Heart left ventricle (tissue), 13 donors: ENCODE measurements at regions not wholly inside any gene's neighbourhood (a gene's known extent, or its start where the extent isn't known, plus 50 kb on each side); places are given as distances from the start of the nearest gene placed in this dataset.

Source experiments
- POLR2A ChIP-seq, 2 donors: fragments of 450-650 bp; IDR thresholded peaks; one replicate each; pipeline ENCODE4 v1.6.1; 2017; ENCODE audit warnings: antibody characterized with exemption in 2 of 2, mild to moderate bottlenecking in 2 of 2, moderate library complexity in 2 of 2
- TF ChIP-seq, protein P1 (sequence below), 12 donors: fragments of 200-600 bp; sonication (generic) in 4 of 12; IDR thresholded peaks; one replicate each; pipeline versions ENCODE4 v1.5.0 to v1.8.0; 2018 to 2022; ENCODE audit warnings: antibody characterized with exemption in 12 of 12, mild to moderate bottlenecking in 5 of 12
- donor health status: ischemic (EF 13 %, LVEDD 7.1; RV severe dilation, severe dysfunction).
- donor health status: DM: no; HTN: yes; CAD: no.
- donor health status: DM: no; HTN: no; CAD: no.
- donor health status: ischemic (EF 25% LVEDD 6.9; RV normal size, moderate dysfunction).
- donor health status: ischemic (EF 25% LVEDD 5.7; RV mildly dilated, moderate dysfunction).
- donor health status: ischemic (EF 35%, LVEDD 5.7; RV mildly dilated, moderate dysfunction).
- donor health status: nonischemic (EF 11% LVEDD 7.7; RV severe dilation, severe dysfunction).
- donor health status: DM: yes; HTN: yes; CAD: no.
- donor health status: PGD.
- donor health status: ischemic (EF 29% LVEDD 5.4; RV normal size, mild dysfunction).
- donor health status: nonischemic (EF 23%, LVEDD 6.1; RV moderate dilation, normal function).

DNA sequence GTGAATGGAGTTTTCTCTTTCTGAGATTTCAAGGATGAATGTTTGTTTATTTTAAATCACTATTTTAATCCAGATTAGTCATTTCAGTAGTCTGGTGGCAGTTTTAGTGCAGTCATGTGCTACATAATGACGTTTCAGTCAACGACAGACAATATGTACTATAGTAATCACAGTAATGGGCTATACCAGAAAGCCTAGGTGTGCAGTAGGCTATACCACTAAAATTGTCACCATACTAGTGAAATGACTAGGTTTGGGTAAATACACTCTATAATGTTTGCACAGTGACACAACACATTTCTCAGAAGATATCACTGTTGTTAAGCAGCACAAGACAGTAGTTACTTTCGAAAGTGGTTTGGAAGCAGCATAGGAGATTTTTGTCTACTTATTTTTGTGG, 203.1 kb downstream of the ETNK1 start:
- TF ChIP-seq, protein P1, sequence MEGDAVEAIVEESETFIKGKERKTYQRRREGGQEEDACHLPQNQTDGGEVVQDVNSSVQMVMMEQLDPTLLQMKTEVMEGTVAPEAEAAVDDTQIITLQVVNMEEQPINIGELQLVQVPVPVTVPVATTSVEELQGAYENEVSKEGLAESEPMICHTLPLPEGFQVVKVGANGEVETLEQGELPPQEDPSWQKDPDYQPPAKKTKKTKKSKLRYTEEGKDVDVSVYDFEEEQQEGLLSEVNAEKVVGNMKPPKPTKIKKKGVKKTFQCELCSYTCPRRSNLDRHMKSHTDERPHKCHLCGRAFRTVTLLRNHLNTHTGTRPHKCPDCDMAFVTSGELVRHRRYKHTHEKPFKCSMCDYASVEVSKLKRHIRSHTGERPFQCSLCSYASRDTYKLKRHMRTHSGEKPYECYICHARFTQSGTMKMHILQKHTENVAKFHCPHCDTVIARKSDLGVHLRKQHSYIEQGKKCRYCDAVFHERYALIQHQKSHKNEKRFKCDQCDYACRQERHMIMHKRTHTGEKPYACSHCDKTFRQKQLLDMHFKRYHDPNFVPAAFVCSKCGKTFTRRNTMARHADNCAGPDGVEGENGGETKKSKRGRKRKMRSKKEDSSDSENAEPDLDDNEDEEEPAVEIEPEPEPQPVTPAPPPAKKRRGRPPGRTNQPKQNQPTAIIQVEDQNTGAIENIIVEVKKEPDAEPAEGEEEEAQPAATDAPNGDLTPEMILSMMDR (IDR thresholded peaks at IDR 0.05) = no peak
- no peak for TF ChIP-seq POLR2A (IDR thresholded peaks at IDR 0.05)
